ENCODE measurements at regions not wholly inside any gene's neighbourhood (a gene's known extent, or its start where the extent isn't known, plus 50 kb on each side); places are given as distances from the start of the nearest gene placed in this dataset.
"Not testable (repeated sequence)": the region's sequence is repeated elsewhere in the genome, so short reads cannot be mapped to it uniquely, and the experiment has no call there.

DNA sequence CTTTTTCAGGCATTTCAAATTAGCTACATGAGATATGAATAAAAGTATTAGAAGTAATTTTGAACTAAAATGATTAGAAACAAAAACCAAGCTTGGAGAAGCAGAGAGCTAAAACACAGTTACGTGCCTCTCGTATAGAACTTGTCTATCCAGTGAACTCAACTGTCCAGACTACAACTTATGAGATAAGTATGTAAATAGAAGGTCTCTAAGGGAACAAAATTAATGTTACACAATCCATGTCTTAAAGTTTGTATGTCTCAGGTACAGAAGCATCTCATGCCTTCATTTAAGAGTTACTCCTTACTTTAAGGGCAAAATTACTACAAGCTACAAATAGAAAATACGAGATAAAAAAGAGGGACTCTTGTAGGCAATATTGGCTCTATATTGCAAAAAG lies 316.8 kb downstream of the CETN3 start:
- Histone ChIP-seq H3K27me3 (ENCODE audit: control insufficient read depth, insufficient read depth, low read length) (no peaks in the 10 kb centered on the region), H3K36me3 (ENCODE audit: control insufficient read depth, insufficient read depth, low read length) (no peaks in the 10 kb centered on the region), H3K4me1 (ENCODE audit: control insufficient read depth, insufficient read depth, low read length) (no peaks in the 10 kb centered on the region), H3K27ac (ENCODE audit: low read length) (no peak overlapping the region), H3K9me3 (ENCODE audit: control insufficient read depth, insufficient read depth, low read depth, low read length) (no peaks in the 10 kb centered on the region), H3K4me3 (ENCODE audit: low read depth in 2 of 2, low read length in 2 of 2) (no peak overlapping the region)
- DNase-seq (ENCODE audit: low read depth, low spot score) (no peak), ATAC-seq (no peak)
- ChIA-PET CTCF (no interaction called here), POLR2A (no interaction called here)
- no TSS peak for BruUV-seq (replicated peaks)
- in situ Hi-C loops (cut with HindIII; ENCODE audit: low pct_unique_long_range_greater_than_20kb, low sequenced_read_pairs) (no loop called here), intact Hi-C loops (cut with micrococcal nuclease; ENCODE audit: unreplicated experiment) (no loop called here)
- TF ChIP-seq TCF7L2 (IDR thresholded peaks at IDR 0.05; ENCODE audit: low read depth, low read length) = no peak
- TF ChIP-seq, protein P1, sequence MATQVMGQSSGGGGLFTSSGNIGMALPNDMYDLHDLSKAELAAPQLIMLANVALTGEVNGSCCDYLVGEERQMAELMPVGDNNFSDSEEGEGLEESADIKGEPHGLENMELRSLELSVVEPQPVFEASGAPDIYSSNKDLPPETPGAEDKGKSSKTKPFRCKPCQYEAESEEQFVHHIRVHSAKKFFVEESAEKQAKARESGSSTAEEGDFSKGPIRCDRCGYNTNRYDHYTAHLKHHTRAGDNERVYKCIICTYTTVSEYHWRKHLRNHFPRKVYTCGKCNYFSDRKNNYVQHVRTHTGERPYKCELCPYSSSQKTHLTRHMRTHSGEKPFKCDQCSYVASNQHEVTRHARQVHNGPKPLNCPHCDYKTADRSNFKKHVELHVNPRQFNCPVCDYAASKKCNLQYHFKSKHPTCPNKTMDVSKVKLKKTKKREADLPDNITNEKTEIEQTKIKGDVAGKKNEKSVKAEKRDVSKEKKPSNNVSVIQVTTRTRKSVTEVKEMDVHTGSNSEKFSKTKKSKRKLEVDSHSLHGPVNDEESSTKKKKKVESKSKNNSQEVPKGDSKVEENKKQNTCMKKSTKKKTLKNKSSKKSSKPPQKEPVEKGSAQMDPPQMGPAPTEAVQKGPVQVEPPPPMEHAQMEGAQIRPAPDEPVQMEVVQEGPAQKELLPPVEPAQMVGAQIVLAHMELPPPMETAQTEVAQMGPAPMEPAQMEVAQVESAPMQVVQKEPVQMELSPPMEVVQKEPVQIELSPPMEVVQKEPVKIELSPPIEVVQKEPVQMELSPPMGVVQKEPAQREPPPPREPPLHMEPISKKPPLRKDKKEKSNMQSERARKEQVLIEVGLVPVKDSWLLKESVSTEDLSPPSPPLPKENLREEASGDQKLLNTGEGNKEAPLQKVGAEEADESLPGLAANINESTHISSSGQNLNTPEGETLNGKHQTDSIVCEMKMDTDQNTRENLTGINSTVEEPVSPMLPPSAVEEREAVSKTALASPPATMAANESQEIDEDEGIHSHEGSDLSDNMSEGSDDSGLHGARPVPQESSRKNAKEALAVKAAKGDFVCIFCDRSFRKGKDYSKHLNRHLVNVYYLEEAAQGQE (IDR thresholded peaks at IDR 0.05; ENCODE audit: insufficient read depth in 1 of 2, low read depth in 2 of 2, low read length in 1 of 2) = no peak
- no peak for TF ChIP-seq POLR2AphosphoS5 (IDR thresholded peaks at IDR 0.05; ENCODE audit: low read depth, low read length)
- TF ChIP-seq, protein P2, sequence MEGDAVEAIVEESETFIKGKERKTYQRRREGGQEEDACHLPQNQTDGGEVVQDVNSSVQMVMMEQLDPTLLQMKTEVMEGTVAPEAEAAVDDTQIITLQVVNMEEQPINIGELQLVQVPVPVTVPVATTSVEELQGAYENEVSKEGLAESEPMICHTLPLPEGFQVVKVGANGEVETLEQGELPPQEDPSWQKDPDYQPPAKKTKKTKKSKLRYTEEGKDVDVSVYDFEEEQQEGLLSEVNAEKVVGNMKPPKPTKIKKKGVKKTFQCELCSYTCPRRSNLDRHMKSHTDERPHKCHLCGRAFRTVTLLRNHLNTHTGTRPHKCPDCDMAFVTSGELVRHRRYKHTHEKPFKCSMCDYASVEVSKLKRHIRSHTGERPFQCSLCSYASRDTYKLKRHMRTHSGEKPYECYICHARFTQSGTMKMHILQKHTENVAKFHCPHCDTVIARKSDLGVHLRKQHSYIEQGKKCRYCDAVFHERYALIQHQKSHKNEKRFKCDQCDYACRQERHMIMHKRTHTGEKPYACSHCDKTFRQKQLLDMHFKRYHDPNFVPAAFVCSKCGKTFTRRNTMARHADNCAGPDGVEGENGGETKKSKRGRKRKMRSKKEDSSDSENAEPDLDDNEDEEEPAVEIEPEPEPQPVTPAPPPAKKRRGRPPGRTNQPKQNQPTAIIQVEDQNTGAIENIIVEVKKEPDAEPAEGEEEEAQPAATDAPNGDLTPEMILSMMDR (IDR thresholded peaks at IDR 0.05) = no peak

DNA sequence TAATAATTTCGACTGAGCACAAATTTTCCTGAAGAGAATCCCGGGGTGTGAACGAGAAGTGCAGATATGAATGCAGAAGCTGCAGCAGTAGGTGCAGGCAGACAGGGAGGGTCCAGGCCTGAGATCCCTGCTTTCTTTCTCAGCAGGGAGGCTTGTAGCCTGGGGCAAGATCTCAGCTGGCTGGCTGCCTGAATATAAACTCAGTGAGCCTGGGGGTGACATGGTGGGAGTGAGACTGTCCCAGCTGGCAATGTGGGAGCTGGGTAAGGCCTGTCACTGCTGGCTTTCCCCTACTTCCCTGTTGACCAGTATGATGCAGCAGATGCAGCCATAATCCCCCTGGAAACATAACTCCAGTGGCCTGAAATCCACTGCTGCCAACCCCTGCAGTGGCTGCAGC lies 325.2 kb downstream of the CETN3 start:
- POLR2A ChIA-PET = no interaction called here
- TF ChIP-seq SIN3A (IDR thresholded peaks at IDR 0.05; ENCODE audit: borderline replicate concordance, insufficient read depth, low read depth, low read length) (no peak), TCF7L2 (IDR thresholded peaks at IDR 0.05; ENCODE audit: low read depth, low read length) (no peak), POLR2AphosphoS5 (IDR thresholded peaks at IDR 0.05; ENCODE audit: low read depth, low read length) (no peak)
- TF ChIP-seq, protein P2 (IDR thresholded peaks at IDR 0.05) = no peak
- TF ChIP-seq, protein P1 (IDR thresholded peaks at IDR 0.05; ENCODE audit: insufficient read depth in 1 of 2, low read depth in 2 of 2, low read length in 1 of 2) = no peak
- DNase-seq (ENCODE audit: low read depth, low spot score) = no peak
- CTCF ChIA-PET = no interaction called here
- BruUV-seq (replicated peaks) = no TSS peak
- H3K4me3 ChIP-seq (ENCODE audit: low read depth in 2 of 2, low read length in 2 of 2) = no peak overlapping the region
- H3K27me3 ChIP-seq (ENCODE audit: control insufficient read depth, insufficient read depth, low read length) = no peaks in the 10 kb centered on the region
- intact Hi-C loops (cut with micrococcal nuclease; ENCODE audit: unreplicated experiment) (no loop called here), in situ Hi-C loops (cut with HindIII; ENCODE audit: low pct_unique_long_range_greater_than_20kb, low sequenced_read_pairs) (no loop called here)
- H3K4me1 ChIP-seq (ENCODE audit: control insufficient read depth, insufficient read depth, low read length) = no peaks in the 10 kb centered on the region
- ATAC-seq = no peak
- H3K9me3 ChIP-seq (ENCODE audit: control insufficient read depth, insufficient read depth, low read depth, low read length) = peaks cover 4% of the 10 kb centered on the region; the same call in 1 of the 2 replicates
- no peaks in the 10 kb centered on the region for H3K36me3 ChIP-seq (ENCODE audit: control insufficient read depth, insufficient read depth, low read length)
- H3K27ac ChIP-seq (ENCODE audit: low read length) = no peak overlapping the region

DNA sequence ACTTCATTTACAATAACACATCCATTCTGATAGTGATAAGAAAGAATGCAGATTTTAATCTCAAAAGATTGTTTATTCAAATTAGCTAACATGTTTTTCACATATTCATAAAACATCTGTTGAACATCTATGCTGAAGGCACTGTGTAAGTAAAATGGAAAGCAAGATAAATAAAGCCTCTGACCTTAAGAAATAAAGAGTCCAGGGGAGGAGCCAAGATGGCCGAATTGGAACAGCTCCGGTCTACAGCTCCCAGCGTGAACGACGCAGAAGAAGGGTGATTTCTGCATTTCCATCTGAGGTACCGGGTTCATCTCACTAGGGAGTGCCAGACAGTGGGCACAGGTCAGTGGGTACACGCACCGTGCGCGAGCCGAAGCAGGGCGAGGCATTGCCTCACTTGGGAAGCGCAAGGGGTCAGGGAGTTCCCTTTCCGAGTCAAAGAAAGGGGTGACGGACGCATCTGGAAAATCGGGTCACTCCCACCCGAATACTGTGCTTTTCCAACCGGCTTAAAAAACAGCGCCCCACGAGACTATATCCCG lies 336.5 kb downstream of the CETN3 start:
- POLR2A ChIA-PET; H3K4me1 ChIP-seq (ENCODE audit: control insufficient read depth, insufficient read depth, low read length); BruUV-seq (replicated peaks); H3K36me3 ChIP-seq (ENCODE audit: control insufficient read depth, insufficient read depth, low read length); CTCF ChIA-PET; H3K27me3 ChIP-seq (ENCODE audit: control insufficient read depth, insufficient read depth, low read length); ATAC-seq; in situ Hi-C loops (cut with HindIII; ENCODE audit: low pct_unique_long_range_greater_than_20kb, low sequenced_read_pairs); intact Hi-C loops (cut with micrococcal nuclease; ENCODE audit: unreplicated experiment); H3K9me3 ChIP-seq (ENCODE audit: control insufficient read depth, insufficient read depth, low read depth, low read length); DNase-seq (ENCODE audit: low read depth, low spot score); H3K4me3 ChIP-seq (ENCODE audit: low read depth in 2 of 2, low read length in 2 of 2); H3K27ac ChIP-seq (ENCODE audit: low read length): not testable (repeated sequence)
